Mesodermal cell (in vitro differentiated cells): ENCODE measurements at regions not wholly inside any gene's neighbourhood (a gene's known extent, or its start where the extent isn't known, plus 50 kb on each side); places are given as distances from the start of the nearest gene placed in this dataset.

Source experiments
- H3K27ac ChIP-seq: 2 replicates; pipeline ENCODE4 v1.7.0; 2013; ENCODE audit warnings: mild to moderate bottlenecking, low read depth, low read length, moderate library complexity; ENCODE audit not compliant: severe bottlenecking
- H3K36me3 ChIP-seq: 2 replicates; pipeline ENCODE4 v1.7.1; 2013; ENCODE audit warnings: mild to moderate bottlenecking, low read length, moderate library complexity; ENCODE audit not compliant: control insufficient read depth, insufficient read depth
- H3K4me1 ChIP-seq: one replicate; pipeline ENCODE4 v1.7.1; 2013; ENCODE audit warnings: mild to moderate bottlenecking, low read length; ENCODE audit not compliant: insufficient read depth, control insufficient read depth, poor library complexity, severe bottlenecking
- H3K4me3 ChIP-seq: 2 replicates; pipeline ENCODE4 v1.7.0; 2013; ENCODE audit warnings: low read length, control low read depth, mild to moderate bottlenecking; ENCODE audit not compliant: insufficient read depth, poor library complexity, severe bottlenecking; ENCODE audit errors: extremely low read depth
- H3K9me3 ChIP-seq: 2 replicates; pipeline ENCODE4 v1.7.1; 2013; ENCODE audit warnings: mild to moderate bottlenecking, low read length, moderate library complexity; ENCODE audit not compliant: control insufficient read depth
- WGBS, 2 experiments: methylation state at CpG; one replicate each; pipeline ENCODE4 v1.1.5; 2013; ENCODE audit warnings: missing lambda C conversion rate in 2 of 2; ENCODE audit not compliant: insufficient coverage in 2 of 2; 5-methylcytosine and 5-hydroxymethylcytosine counted together

GRCh38 chr2:151197184-151198108 lies 64.2 kb downstream of the RBM43 start:
- no peak overlapping the region for H3K4me3 ChIP-seq
- WGBS, 2 experiments: 80 to 84% methylated on average over 4 of the region's 7 CpGs

GRCh38 chr2:151193576-151193975 lies 68.1 kb downstream of the RBM43 start:
- WGBS, 2 experiments: 100% methylated on average over 2 of the region's 4 CpGs; no CpG with 5 or more reads in 1 of the 2 experiments
- Histone ChIP-seq H3K9me3 (peaks cover 3% of the 10 kb centered on the region), H3K4me1 (no peaks in the 10 kb centered on the region), H3K4me3 (no peak overlapping the region), H3K36me3 (no peaks in the 10 kb centered on the region), H3K27ac (no peak overlapping the region)

More at GRCh38 chr2:151197184-151198108, 64.2 kb downstream of the RBM43 start:
- Histone ChIP-seq H3K4me1 (no peaks in the 10 kb centered on the region), H3K9me3 (peaks cover 6% of the 10 kb centered on the region), H3K36me3 (no peaks in the 10 kb centered on the region), H3K27ac (no peak overlapping the region)

GRCh38 chr2:151192681-151193080 lies 69.0 kb downstream of the RBM43 start:
- Histone ChIP-seq H3K4me1 (no peaks in the 10 kb centered on the region), H3K27ac (no peak overlapping the region), H3K4me3 (no peak overlapping the region), H3K36me3 (no peaks in the 10 kb centered on the region), H3K9me3 (no peaks in the 10 kb centered on the region)
- WGBS, 2 experiments: 80 to 100% methylated on average over 1 of the region's 2 CpGs

GRCh38 chr2:151191001-151191400 lies 70.7 kb downstream of the RBM43 start:
- H3K9me3 ChIP-seq: no peaks in the 10 kb centered on the region
- WGBS, 2 experiments: 62 to 100% methylated on average over 2 of the region's 2 CpGs
- H3K27ac ChIP-seq: no peak overlapping the region
- H3K4me1 ChIP-seq: no peaks in the 10 kb centered on the region
- H3K4me3 ChIP-seq: no peak overlapping the region
- no peaks in the 10 kb centered on the region for H3K36me3 ChIP-seq

GRCh38 chr2:151189125-151189524 lies 72.5 kb downstream of the RBM43 start:
- H3K27ac ChIP-seq: no peak overlapping the region
- no peaks in the 10 kb centered on the region for H3K4me1 ChIP-seq
- no peak overlapping the region for H3K4me3 ChIP-seq
- no CpG with 5 or more reads among the region's 3 CpGs for WGBS, 2 experiments
- no peaks in the 10 kb centered on the region for H3K9me3 ChIP-seq
- no peaks in the 10 kb centered on the region for H3K36me3 ChIP-seq

GRCh38 chr2:151186011-151186410 lies 75.7 kb downstream of the RBM43 start:
- Histone ChIP-seq H3K4me1 (no peaks in the 10 kb centered on the region), H3K27ac (no peak overlapping the region), H3K9me3 (no peaks in the 10 kb centered on the region), H3K36me3 (no peaks in the 10 kb centered on the region), H3K4me3 (no peak overlapping the region)
- 96 to 98% methylated on average over 11 to 13 of the region's 15 CpGs for WGBS, 2 experiments

GRCh38 chr2:151182899-151183809 lies 78.5 kb downstream of the RBM43 start:
- 78 to 87% methylated on average over 5 to 6 of the region's 7 CpGs for whole genome bisulfite sequencing, 2 experiments
- no peaks in the 10 kb centered on the region for H3K36me3 ChIP-seq
- no peak overlapping the region for H3K27ac ChIP-seq
- no peaks in the 10 kb centered on the region for H3K4me1 ChIP-seq
- H3K4me3 ChIP-seq: no peak overlapping the region
- H3K9me3 ChIP-seq: no peaks in the 10 kb centered on the region

GRCh38 chr2:151182396-151182795 lies 79.3 kb downstream of the RBM43 start:
- Histone ChIP-seq H3K36me3 (no peaks in the 10 kb centered on the region), H3K9me3 (no peaks in the 10 kb centered on the region), H3K4me1 (no peaks in the 10 kb centered on the region), H3K27ac (no peak overlapping the region), H3K4me3 (no peak overlapping the region)
- WGBS, 2 experiments: 93% methylated on average over 2 of the region's 3 CpGs; no CpG with 5 or more reads in 1 of the 2 experiments

- Histone ChIP-seq H3K9me3 (no peaks in the 10 kb centered on the region), H3K36me3 (no peaks in the 10 kb centered on the region), H3K4me3 (no peak overlapping the region), H3K27ac (no peak overlapping the region), H3K4me1 (no peaks in the 10 kb centered on the region)
- WGBS, 2 experiments: 86 to 93% methylated on average over 3 of the region's 6 CpGs
These were observed 80.1 kb downstream of the RBM43 start for GRCh38 chr2:151181524-151181923.

- H3K9me3 ChIP-seq: no peaks in the 10 kb centered on the region
- WGBS, 2 experiments: no CpG with 5 or more reads among the region's 3 CpGs
These were observed 81.5 kb downstream of the RBM43 start for GRCh38 chr2:151180123-151180522.

More at GRCh38 chr2:151180123-151180522, 81.5 kb downstream of the RBM43 start:
- no peaks in the 10 kb centered on the region for H3K4me1 ChIP-seq
- H3K36me3 ChIP-seq: no peaks in the 10 kb centered on the region
- H3K4me3 ChIP-seq: no peak overlapping the region
- no peak overlapping the region for H3K27ac ChIP-seq
